ENCODE measurements at regions not wholly inside any gene's neighbourhood (a gene's known extent, or its start where the extent isn't known, plus 50 kb on each side); places are given as distances from the start of the nearest gene placed in this dataset.

GRCh38 chr14:106507354-106507753 lies 981.0 kb downstream of the TMEM121 start:
- peaks cover 53% of the 10 kb centered on the region for H3K27me3 ChIP-seq (ENCODE audit: low read depth)
- no peaks in the 10 kb centered on the region for H3K36me3 ChIP-seq
- no peak overlapping the region for H3K4me3 ChIP-seq
- TF ChIP-seq CTCF (IDR thresholded peaks at IDR 0.05; ENCODE audit: borderline replicate concordance): no peak
- no peaks in the 10 kb centered on the region for H3K4me1 ChIP-seq
- intact Hi-C loops (cut with micrococcal nuclease): no loop called here
- H3K9me3 ChIP-seq (replicated peaks): no peaks in the 10 kb centered on the region
- no peak for DNase-seq
- no peak overlapping the region for H3K27ac ChIP-seq (replicated peaks)

- Histone ChIP-seq H3K36me3 (no peaks in the 10 kb centered on the region), H3K4me3 (no peak overlapping the region), H3K27me3 (ENCODE audit: low read depth) (peaks cover 57% of the 10 kb centered on the region), H3K27ac (replicated peaks) (no peak overlapping the region), H3K9me3 (replicated peaks) (no peaks in the 10 kb centered on the region), H3K4me1 (no peaks in the 10 kb centered on the region)
- intact Hi-C loops (cut with micrococcal nuclease): no loop called here
- no peak for DNase-seq
- no peak for TF ChIP-seq CTCF (IDR thresholded peaks at IDR 0.05; ENCODE audit: borderline replicate concordance)
Observed at GRCh38 chr14:106508216-106508615, 981.8 kb downstream of the TMEM121 start.

- intact Hi-C loops (cut with micrococcal nuclease): no loop called here
- no peak overlapping the region for H3K27ac ChIP-seq (replicated peaks)
- no peak for TF ChIP-seq CTCF (IDR thresholded peaks at IDR 0.05; ENCODE audit: borderline replicate concordance)
Observed at GRCh38 chr14:106509176-106509575, 982.8 kb downstream of the TMEM121 start.

GRCh38 chr14:106509807-106510206 lies 983.4 kb downstream of the TMEM121 start:
- H3K36me3 ChIP-seq: no peaks in the 10 kb centered on the region
- H3K4me3 ChIP-seq: no peak overlapping the region
- H3K27ac ChIP-seq (replicated peaks): no peak overlapping the region
- no peak for DNase-seq
- TF ChIP-seq CTCF (IDR thresholded peaks at IDR 0.05; ENCODE audit: borderline replicate concordance): no peak
- no peaks in the 10 kb centered on the region for H3K4me1 ChIP-seq
- H3K9me3 ChIP-seq (replicated peaks): no peaks in the 10 kb centered on the region
- intact Hi-C loops (cut with micrococcal nuclease): no loop called here
- H3K27me3 ChIP-seq (ENCODE audit: low read depth): peaks cover 72% of the 10 kb centered on the region

More at GRCh38 chr14:106509176-106509575, 982.8 kb downstream of the TMEM121 start:
- Histone ChIP-seq H3K27me3 (ENCODE audit: low read depth) (peaks cover 67% of the 10 kb centered on the region), H3K4me3 (no peak overlapping the region), H3K36me3 (no peaks in the 10 kb centered on the region), H3K4me1 (no peaks in the 10 kb centered on the region), H3K9me3 (replicated peaks) (no peaks in the 10 kb centered on the region)
- DNase-seq: no peak

GRCh38 chr14:106511006-106511799 lies 984.8 kb downstream of the TMEM121 start:
- no peak overlapping the region for H3K27ac ChIP-seq (replicated peaks)
- TF ChIP-seq CTCF (IDR thresholded peaks at IDR 0.05; ENCODE audit: borderline replicate concordance): no peak

More at GRCh38 chr14:106511006-106511799, 984.8 kb downstream of the TMEM121 start:
- no peak for DNase-seq
- intact Hi-C loops (cut with micrococcal nuclease): no loop called here
- Histone ChIP-seq H3K9me3 (replicated peaks) (no peaks in the 10 kb centered on the region), H3K4me1 (no peaks in the 10 kb centered on the region), H3K36me3 (no peaks in the 10 kb centered on the region), H3K4me3 (no peak overlapping the region), H3K27me3 (ENCODE audit: low read depth) (peaks cover 74% of the 10 kb centered on the region)
